ENCODE measurements at regions not wholly inside any gene's neighbourhood (a gene's known extent, or its start where the extent isn't known, plus 50 kb on each side); places are given as distances from the start of the nearest gene placed in this dataset.

GRCh38 chr15:91670108-91670507, 183.4 kb upstream of the SLCO3A1 start:
- TF ChIP-seq CTCF (IDR thresholded peaks at IDR 0.05) = no peak
- H3K36me3 ChIP-seq = no peaks in the 10 kb centered on the region
- H3K9me3 ChIP-seq = no peaks in the 10 kb centered on the region
- H3K9ac ChIP-seq (ENCODE audit: low read depth in 2 of 2, low read length in 2 of 2) = no peak overlapping the region
- intact Hi-C loops (cut with DNase I) = no loop called here
- no peaks in the 10 kb centered on the region for H3K4me1 ChIP-seq
- no peaks in the 10 kb centered on the region for H3K27me3 ChIP-seq
- no peak overlapping the region for H3K27ac ChIP-seq
- H3K4me3 ChIP-seq = no peak overlapping the region
- DNase-seq = no peak

- intact Hi-C loops (cut with DNase I) = no loop called here
These were observed 175.5 kb upstream of the SLCO3A1 start for GRCh38 chr15:91678003-91678402.

GRCh38 chr15:91679447-91679846, 174.1 kb upstream of the SLCO3A1 start:
- H3K27ac ChIP-seq = no peak overlapping the region
- DNase-seq = no peak
- TF ChIP-seq CTCF (IDR thresholded peaks at IDR 0.05) = no peak
- intact Hi-C loops (cut with DNase I) = no loop called here
- H3K9ac ChIP-seq (ENCODE audit: low read depth in 2 of 2, low read length in 2 of 2) = no peak overlapping the region
- no peaks in the 10 kb centered on the region for H3K4me1 ChIP-seq
- no peaks in the 10 kb centered on the region for H3K27me3 ChIP-seq
- no peaks in the 10 kb centered on the region for H3K36me3 ChIP-seq
- no peak overlapping the region for H3K4me3 ChIP-seq
- H3K9me3 ChIP-seq = no peaks in the 10 kb centered on the region

More at GRCh38 chr15:91678003-91678402, 175.5 kb upstream of the SLCO3A1 start:
- no peaks in the 10 kb centered on the region for H3K9me3 ChIP-seq
- H3K36me3 ChIP-seq = no peaks in the 10 kb centered on the region
- no peak for DNase-seq
- no peaks in the 10 kb centered on the region for H3K4me1 ChIP-seq
- H3K9ac ChIP-seq (ENCODE audit: low read depth in 2 of 2, low read length in 2 of 2) = no peak overlapping the region
- H3K4me3 ChIP-seq = no peak overlapping the region
- no peak overlapping the region for H3K27ac ChIP-seq
- TF ChIP-seq CTCF (IDR thresholded peaks at IDR 0.05) = no peak
- H3K27me3 ChIP-seq = no peaks in the 10 kb centered on the region

- no peak overlapping the region for H3K27ac ChIP-seq
- intact Hi-C loops (cut with DNase I) = no loop called here
- no peaks in the 10 kb centered on the region for H3K27me3 ChIP-seq
- TF ChIP-seq CTCF (IDR thresholded peaks at IDR 0.05) = no peak
- H3K4me3 ChIP-seq = no peak overlapping the region
- no peak for DNase-seq
- no peaks in the 10 kb centered on the region for H3K36me3 ChIP-seq
- H3K4me1 ChIP-seq = no peaks in the 10 kb centered on the region
- H3K9ac ChIP-seq (ENCODE audit: low read depth in 2 of 2, low read length in 2 of 2) = no peak overlapping the region
- no peaks in the 10 kb centered on the region for H3K9me3 ChIP-seq
These were observed 168.1 kb upstream of the SLCO3A1 start for GRCh38 chr15:91685436-91685835.

GRCh38 chr15:91688811-91689210, 164.7 kb upstream of the SLCO3A1 start:
- Histone ChIP-seq H3K9me3 (no peaks in the 10 kb centered on the region), H3K27me3 (no peaks in the 10 kb centered on the region), H3K4me3 (no peak overlapping the region), H3K4me1 (no peaks in the 10 kb centered on the region), H3K9ac (ENCODE audit: low read depth in 2 of 2, low read length in 2 of 2) (no peak overlapping the region), H3K36me3 (no peaks in the 10 kb centered on the region), H3K27ac (no peak overlapping the region)
- intact Hi-C loops (cut with DNase I) = no loop called here
- TF ChIP-seq CTCF (IDR thresholded peaks at IDR 0.05) = no peak
- no peak for DNase-seq

- H3K4me3 ChIP-seq = no peak overlapping the region
- H3K27me3 ChIP-seq = no peaks in the 10 kb centered on the region
- no peak for DNase-seq
- no peak for TF ChIP-seq CTCF (IDR thresholded peaks at IDR 0.05)
- intact Hi-C loops (cut with DNase I) = no loop called here
- no peaks in the 10 kb centered on the region for H3K4me1 ChIP-seq
- no peak overlapping the region for H3K27ac ChIP-seq
- no peak overlapping the region for H3K9ac ChIP-seq (ENCODE audit: low read depth in 2 of 2, low read length in 2 of 2)
- no peaks in the 10 kb centered on the region for H3K9me3 ChIP-seq
- no peaks in the 10 kb centered on the region for H3K36me3 ChIP-seq
These were observed 164.1 kb upstream of the SLCO3A1 start for GRCh38 chr15:91689377-91689776.
